ENCODE measurements at regions not wholly inside any gene's neighbourhood (a gene's known extent, or its start where the extent isn't known, plus 50 kb on each side); places are given as distances from the start of the nearest gene placed in this dataset.

- TF ChIP-seq ZNF512 (CRISPR knock-in tag; IDR thresholded peaks at IDR 0.05; ENCODE audit: borderline replicate concordance) (no peak), TEAD1 (CRISPR knock-in tag; IDR thresholded peaks at IDR 0.05) (no peak), NR3C1 (CRISPR knock-in tag; conservative IDR thresholded peaks at IDR 0.05; ENCODE audit: low read depth) (no peak)
These were observed 500.7 kb downstream of the METTL4 start (continued) for GRCh38 chr18:2070631-2071030.

GRCh38 chr18:2075499-2075898 lies 495.8 kb downstream of the METTL4 start:
- H3K36me3 Mint-ChIP-seq = peaks cover 3% of the 10 kb centered on the region; the same call in 1 of the 2 replicates
- H3K4me3 Mint-ChIP-seq = no peak overlapping the region
- TF ChIP-seq HMGA2 (CRISPR knock-in tag; IDR thresholded peaks at IDR 0.05) (no peak), SMAD4 (CRISPR knock-in tag; IDR thresholded peaks at IDR 0.05) (no peak), CREB1 (CRISPR knock-in tag; IDR thresholded peaks at IDR 0.05) (no peak), FOXK1 (CRISPR knock-in tag; IDR thresholded peaks at IDR 0.05) (no peak), STAT6 (CRISPR knock-in tag; conservative IDR thresholded peaks at IDR 0.05; ENCODE audit: low read depth) (no peak), IRF2 (CRISPR knock-in tag; IDR thresholded peaks at IDR 0.05; ENCODE audit: borderline replicate concordance, low read depth) (no peak), ZNF416 (CRISPR knock-in tag; IDR thresholded peaks at IDR 0.05) (no peak), ZSCAN18 (CRISPR knock-in tag; IDR thresholded peaks at IDR 0.05) (no peak), CREM (CRISPR knock-in tag; IDR thresholded peaks at IDR 0.05) (no peak), ZNF219 (CRISPR knock-in tag; IDR thresholded peaks at IDR 0.05; ENCODE audit: borderline replicate concordance) (no peak)
- TF ChIP-seq, protein P1, sequence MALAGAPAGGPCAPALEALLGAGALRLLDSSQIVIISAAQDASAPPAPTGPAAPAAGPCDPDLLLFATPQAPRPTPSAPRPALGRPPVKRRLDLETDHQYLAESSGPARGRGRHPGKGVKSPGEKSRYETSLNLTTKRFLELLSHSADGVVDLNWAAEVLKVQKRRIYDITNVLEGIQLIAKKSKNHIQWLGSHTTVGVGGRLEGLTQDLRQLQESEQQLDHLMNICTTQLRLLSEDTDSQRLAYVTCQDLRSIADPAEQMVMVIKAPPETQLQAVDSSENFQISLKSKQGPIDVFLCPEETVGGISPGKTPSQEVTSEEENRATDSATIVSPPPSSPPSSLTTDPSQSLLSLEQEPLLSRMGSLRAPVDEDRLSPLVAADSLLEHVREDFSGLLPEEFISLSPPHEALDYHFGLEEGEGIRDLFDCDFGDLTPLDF (CRISPR knock-in tag; IDR thresholded peaks at IDR 0.05) = no peak
- TF ChIP-seq, protein P2, sequence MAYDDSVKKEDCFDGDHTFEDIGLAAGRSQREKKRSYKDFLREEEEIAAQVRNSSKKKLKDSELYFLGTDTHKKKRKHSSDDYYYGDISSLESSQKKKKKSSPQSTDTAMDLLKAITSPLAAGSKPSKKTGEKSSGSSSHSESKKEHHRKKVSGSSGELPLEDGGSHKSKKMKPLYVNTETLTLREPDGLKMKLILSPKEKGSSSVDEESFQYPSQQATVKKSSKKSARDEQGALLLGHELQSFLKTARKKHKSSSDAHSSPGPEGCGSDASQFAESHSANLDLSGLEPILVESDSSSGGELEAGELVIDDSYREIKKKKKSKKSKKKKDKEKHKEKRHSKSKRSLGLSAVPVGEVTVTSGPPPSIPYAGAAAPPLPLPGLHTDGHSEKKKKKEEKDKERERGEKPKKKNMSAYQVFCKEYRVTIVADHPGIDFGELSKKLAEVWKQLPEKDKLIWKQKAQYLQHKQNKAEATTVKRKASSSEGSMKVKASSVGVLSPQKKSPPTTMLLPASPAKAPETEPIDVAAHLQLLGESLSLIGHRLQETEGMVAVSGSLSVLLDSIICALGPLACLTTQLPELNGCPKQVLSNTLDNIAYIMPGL (CRISPR knock-in tag; IDR thresholded peaks at IDR 0.05) = no peak
- ATAC-seq (no peak), DNase-seq (ENCODE audit: low spot score) (no peak)
- peaks cover 38% of the 10 kb centered on the region for H3K9me3 Mint-ChIP-seq
- CTCF ChIA-PET = interaction anchor here (0.6 kb wide), 1 partner anchor 222 kb away, joined by 5 read pairs; no protein-coding TSS in a partner anchor
- POLR2A ChIA-PET = no interaction called here
- no peaks in the 10 kb centered on the region for H3K27me3 Mint-ChIP-seq (ENCODE audit: low read depth)
- H3K4me1 Mint-ChIP-seq = peaks cover 8% of the 10 kb centered on the region
- H3K27ac Mint-ChIP-seq = no peak overlapping the region

- Mint-ChIP-seq H3K9me3 (peaks cover 21% of the 10 kb centered on the region), H3K27ac (no peak overlapping the region), H3K27me3 (ENCODE audit: low read depth) (no peaks in the 10 kb centered on the region), H3K4me1 (no peaks in the 10 kb centered on the region), H3K4me3 (no peak overlapping the region), H3K36me3 (peaks cover 4% of the 10 kb centered on the region; the same call in 1 of the 2 replicates)
- no peak for ATAC-seq
- CTCF ChIA-PET = interaction anchor here (2.4 kb wide), 1 partner anchor 22 kb away, joined by 16 read pairs; no protein-coding TSS in a partner anchor
- POLR2A ChIA-PET = no interaction called here
- DNase-seq (ENCODE audit: low spot score) = no peak
- TF ChIP-seq ZNF396 (CRISPR knock-in tag; IDR thresholded peaks at IDR 0.05; ENCODE audit: borderline replicate concordance) = no peak
- no peak for TF ChIP-seq ZNF121 (CRISPR knock-in tag; IDR thresholded peaks at IDR 0.05)
- no peak for TF ChIP-seq GRHL2 (CRISPR knock-in tag; IDR thresholded peaks at IDR 0.05; ENCODE audit: insufficient replicate concordance, severe bottlenecking)
- no peak for TF ChIP-seq NFE2L1 (CRISPR knock-in tag; IDR thresholded peaks at IDR 0.05)
- no peak for TF ChIP-seq SMAD3 (CRISPR knock-in tag; IDR thresholded peaks at IDR 0.05; ENCODE audit: borderline replicate concordance)
- TF ChIP-seq STAT6 (CRISPR knock-in tag; conservative IDR thresholded peaks at IDR 0.05; ENCODE audit: low read depth) = no peak
- TF ChIP-seq TP53 (CRISPR knock-in tag; IDR thresholded peaks at IDR 0.05) = no peak
- TF ChIP-seq IRF2 (CRISPR knock-in tag; IDR thresholded peaks at IDR 0.05; ENCODE audit: borderline replicate concordance, low read depth) = no peak
- no peak for TF ChIP-seq MXD4 (CRISPR knock-in tag; IDR thresholded peaks at IDR 0.05; ENCODE audit: borderline replicate concordance)
These were observed 488.6 kb downstream of the METTL4 start for GRCh38 chr18:2082676-2083075.

All from WTC11 (cell line).